Ovary (tissue), 3 donors: ENCODE measurements at regions not wholly inside any gene's neighbourhood (a gene's known extent, or its start where the extent isn't known, plus 50 kb on each side); places are given as distances from the start of the nearest gene placed in this dataset.

Source experiments
- CTCF ChIP-seq, 3 donors: fragments of 450-650 bp in 2 of 3; fragments of 200-600 bp in 1 of 3; IDR thresholded peaks; one replicate each; pipeline versions ENCODE4 v1.5.1 to v1.8.0; 2016 to 2022; ENCODE audit warnings: antibody characterized with exemption in 3 of 3, mild to moderate bottlenecking in 1 of 3
- EP300 ChIP-seq: sonication (generic); formaldehyde crosslinking; IDR thresholded peaks from one replicate; pipeline ENCODE4 v1.6.1; 2017; ENCODE audit warnings: antibody characterized with exemption
- POLR2A ChIP-seq: fragments of 450-650 bp; IDR thresholded peaks from one replicate; pipeline ENCODE4 v1.6.1; 2017; ENCODE audit warnings: antibody characterized with exemption, mild to moderate bottlenecking, moderate library complexity
- donor health status: DM: no; HTN: no; CAD: no.

- TF ChIP-seq CTCF (IDR thresholded peaks at IDR 0.05): no peak
- TF ChIP-seq POLR2A: no peak
- TF ChIP-seq EP300: no peak
These were observed 68.1 kb upstream of the ZNF804A start for GRCh38 chr2:184530239-184530638.
